ENCODE measurements at regions not wholly inside any gene's neighbourhood (a gene's known extent, or its start where the extent isn't known, plus 50 kb on each side); places are given as distances from the start of the nearest gene placed in this dataset.

DNA sequence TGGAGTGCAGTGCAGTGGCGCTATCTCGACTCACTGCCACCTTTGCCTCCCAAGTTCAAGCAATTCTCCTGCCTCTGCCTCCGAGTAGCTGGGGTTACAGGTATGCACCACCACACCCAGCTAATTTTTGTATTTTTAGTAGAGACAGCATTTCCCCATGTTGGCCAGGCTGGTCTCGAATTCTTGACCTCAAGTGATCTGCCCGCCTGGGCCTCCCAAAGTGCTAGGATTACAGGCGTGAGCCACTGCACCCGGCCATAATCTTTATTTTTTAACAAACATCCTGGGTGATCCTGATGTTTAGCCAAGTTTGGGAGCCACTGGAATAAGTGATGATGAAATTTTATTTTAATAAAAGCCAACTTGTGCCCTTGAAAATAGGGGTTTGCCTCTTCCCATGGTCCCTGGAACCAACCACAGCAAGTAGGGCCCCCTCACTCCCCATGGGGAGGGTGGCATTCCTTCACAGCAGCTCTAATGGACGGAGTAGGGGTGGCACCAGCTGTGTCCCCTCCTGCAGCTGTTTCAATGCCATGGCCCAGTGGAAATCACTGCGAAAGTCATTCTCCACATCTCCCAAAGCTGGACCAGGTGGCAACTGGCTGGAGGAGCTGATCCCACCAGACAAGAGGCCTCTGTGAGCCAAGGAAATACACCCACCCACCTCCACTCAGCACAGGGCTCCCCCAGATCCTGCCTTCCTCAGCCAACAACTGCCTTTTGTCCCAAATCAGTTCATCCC lies 194.8 kb downstream of the ZFP36L2 start:
- DNase-seq = no peak

DNA sequence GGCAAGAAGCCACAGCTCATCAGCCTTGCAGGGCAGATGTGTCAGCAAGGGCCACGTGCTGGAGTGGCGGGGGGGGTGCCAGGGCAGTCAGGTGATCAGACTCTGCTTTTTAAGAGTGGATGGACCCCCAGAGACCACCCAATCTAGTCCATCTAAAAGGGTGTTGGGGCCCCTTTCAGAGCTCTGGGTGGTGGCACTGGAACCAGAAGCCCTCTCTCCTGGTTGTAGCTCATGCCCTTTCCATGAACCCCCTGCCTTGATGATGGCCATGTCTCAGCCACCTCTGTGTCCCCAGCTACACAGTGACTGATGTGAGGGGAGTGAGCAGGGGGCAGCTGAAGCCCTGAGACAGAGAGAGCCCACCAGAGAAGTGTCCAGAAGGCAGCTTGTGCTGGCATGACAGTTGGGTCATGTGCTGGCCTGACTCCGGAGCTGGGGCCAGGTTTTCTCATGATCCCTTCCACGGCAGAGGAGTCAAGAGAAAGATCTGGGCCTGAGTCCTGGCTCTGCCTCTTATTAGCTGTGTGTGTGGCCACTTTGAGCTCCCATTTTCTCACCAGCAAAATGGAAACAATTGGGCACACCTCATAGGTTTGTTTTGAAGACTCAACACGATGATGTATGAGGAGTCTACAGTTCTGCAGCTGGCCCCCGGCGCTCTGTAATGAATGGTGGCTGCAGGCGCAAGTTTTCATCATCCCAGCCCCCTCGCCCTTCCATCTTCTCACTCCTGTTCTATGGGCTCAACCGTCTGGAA lies 195.7 kb downstream of the ZFP36L2 start:
- DNase-seq = no peak

- no peak for DNase-seq
These were observed 197.2 kb downstream of the ZFP36L2 start for GRCh38 chr2:43029186-43029585.

DNA sequence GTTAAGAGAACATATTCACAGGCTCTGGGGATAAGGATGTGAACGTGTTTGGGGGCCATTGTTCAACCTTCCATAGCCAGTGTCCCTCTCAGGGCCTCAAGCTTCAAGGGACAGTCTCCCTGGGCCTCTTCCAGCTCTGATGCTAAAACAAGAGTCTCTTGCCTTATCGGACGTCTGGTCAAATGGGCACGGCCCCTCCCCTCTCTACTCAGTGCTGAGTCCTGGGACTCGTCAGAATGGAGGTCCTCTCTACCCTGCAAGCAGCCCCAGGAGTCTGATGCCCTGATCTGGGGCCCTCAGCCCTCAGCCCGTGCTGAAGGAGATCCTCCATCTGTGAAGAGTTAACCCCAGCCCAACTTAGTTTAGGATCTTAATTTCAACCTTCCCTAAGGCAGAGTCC lies 198.2 kb downstream of the ZFP36L2 start:
- DNase-seq = no peak

- DNase-seq = no peak
These were observed 199.1 kb downstream of the ZFP36L2 start for GRCh38 chr2:43027097-43027873.

DNA sequence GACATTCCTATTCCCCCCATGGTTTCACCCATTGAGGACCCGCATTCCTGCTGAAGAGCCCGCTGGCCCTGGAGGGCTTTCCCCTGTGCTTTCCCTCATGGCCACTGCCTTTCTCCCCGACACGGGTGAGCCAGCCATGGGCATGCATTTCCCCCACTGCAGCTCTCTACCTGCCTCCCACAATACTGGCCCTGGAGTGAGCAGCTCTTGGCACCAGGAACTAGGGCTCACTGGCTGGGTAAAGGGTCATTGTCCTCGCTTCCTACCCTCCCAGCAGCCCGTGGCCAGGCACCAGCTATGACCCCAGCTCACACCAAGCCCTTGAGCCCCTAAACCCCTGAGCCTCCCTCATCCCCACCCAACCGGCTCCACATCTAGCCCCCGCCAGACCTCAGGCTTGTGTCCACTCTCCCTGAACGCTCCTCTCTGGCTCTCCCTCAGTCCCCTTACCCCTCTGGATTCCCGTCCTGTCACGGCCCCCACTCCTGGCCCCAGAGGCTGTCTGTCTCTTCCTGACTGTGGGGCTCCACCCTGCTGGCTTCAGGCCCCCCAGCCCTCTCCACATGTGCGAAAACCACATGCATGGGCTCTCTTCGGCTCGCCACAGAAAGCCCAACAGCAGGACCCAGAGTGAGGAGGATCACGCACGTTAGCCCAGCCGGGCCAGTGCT lies 199.8 kb downstream of the ZFP36L2 start:
- DNase-seq = no peak

DNA sequence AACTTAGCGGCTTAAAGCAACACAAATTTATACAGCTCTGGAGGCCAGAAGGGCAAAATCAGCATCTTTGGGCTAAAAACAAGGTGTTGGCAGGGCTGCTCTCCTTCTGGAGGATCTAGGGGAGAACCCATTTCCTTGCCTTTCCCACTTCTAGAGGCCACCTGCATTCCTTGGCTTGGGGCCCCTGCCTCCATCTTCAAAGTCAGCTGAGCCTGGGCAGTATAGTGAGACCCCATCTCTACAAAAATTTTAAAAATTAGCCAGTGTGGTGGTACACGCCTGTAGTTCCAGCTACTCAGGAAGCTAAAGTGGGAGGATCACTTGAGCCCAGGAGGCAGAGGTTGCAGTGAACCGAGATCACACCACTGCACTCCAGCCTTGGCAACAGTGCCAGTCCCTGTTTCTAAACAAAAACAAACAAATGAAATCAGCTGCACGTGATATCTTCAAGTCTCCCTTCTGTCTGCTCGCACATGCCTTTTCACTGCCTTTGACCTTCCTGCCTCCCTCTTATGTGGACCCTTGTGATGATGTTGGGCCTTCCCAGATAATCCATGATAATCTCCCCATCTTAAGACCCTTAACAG lies 200.6 kb downstream of the ZFP36L2 start:
- DNase-seq = no peak

DNA sequence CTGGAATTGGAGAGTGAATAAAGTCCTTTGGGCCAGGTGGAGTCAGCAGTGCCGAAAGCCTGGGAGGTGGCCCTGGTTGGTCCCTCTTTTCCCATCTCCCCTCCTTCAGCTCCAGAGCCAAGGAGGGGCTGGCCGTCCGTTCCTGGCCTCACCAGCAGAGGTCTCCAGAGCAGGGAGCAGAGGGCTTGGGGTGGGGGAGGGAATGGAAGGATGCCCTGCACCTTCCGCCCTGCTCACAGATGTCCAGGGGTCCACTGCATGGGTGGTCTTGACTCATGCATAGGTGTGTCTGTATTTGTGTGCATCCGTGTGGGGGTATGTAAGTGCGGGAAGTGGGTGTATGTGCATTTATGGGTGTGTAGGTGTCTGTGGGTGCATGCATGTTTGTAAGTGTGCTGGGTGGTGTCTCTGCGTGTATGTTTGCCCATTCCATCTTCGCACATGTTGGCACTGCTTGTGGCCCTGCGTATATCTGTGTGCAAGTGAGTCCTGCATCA lies 201.8 kb downstream of the ZFP36L2 start:
- DNase-seq = no peak

- no peak for DNase-seq
These were observed 202.5 kb downstream of the ZFP36L2 start for GRCh38 chr2:43023791-43024514.

DNA sequence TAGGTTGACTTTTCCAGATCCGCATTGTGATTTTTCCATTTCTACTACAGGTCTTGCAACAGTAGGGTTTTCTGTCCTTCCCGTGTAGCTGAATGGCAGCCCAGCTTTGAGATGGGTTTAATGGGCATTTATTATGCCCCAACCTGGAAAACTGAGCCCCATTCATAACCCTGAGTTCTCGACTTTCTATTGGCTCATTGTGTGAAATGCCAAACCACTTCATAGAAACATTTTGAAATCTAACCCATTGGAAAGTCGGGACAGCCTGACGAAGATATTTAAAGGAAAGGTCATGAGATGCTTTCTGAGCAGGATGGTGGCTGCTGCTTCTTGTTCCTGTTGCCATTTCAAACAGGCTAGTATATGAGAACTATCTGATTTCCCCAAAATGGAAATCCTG lies 203.5 kb downstream of the ZFP36L2 start:
- no peak for DNase-seq

DNA sequence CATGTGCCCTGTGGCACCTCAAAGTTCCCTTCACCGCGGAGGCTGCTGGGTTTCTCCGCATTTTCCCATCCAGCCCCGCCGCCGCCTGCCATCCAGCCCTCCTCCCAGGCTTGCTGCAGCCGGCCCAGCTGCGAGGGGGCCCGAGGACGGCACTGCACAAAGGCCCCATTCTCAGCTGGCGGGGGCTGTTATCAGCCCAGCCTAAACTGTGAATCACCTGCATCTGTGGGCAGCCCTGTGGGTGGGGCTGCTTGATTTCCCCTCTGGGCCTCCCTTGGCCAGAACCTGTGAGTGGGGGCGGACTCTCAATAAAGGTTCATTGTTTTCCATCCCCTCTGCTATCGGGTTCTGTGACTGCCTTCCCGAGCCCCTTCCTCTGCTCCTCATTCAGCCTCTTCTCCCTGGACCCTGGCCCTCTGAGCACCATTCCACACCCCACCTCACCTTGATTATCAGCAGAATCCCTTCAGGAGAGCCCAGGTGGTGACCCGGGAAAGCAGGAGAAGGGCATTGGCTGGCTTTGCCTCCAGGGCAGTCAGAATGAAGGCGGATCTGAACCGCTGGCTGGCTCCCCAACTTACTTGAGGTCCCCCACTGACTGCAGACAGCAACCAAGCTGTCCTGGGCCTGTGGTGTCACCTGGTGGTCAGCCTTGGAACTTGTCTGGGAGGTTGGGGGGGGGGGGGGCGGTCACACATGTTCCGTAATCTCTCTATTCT lies 204.5 kb downstream of the ZFP36L2 start:
- DNase-seq = no peak

- DNase-seq = no peak
These were observed 205.3 kb downstream of the ZFP36L2 start for GRCh38 chr2:43020990-43021669.

DNA sequence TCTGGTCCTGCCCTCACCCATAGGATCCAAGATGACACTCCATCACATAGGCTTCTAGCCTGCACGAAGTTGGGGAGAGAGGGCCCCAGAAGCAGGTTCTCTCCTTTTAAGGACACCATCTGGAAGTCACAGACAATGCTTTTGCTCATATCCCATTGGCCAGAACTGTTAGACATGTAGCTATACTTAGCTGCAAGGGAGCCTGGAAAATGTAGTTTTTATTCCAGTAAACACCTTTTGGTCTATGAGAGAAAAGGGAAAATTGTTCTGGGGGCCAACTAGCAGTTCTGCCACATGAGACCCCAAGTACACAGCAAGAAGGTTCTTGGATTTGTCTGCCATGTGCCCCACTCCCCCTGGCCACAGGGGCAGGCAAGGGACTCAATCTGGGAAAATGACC lies 206.1 kb downstream of the ZFP36L2 start:
- DNase-seq = no peak

- DNase-seq = no peak
These were observed 206.7 kb downstream of the ZFP36L2 start for GRCh38 chr2:43019536-43020183.

GRCh38 chr2:43019025-43019367 lies 207.4 kb downstream of the ZFP36L2 start:
- DNase-seq = no peak

GRCh38 chr2:43018179-43019024 lies 208.0 kb downstream of the ZFP36L2 start:
- no peak for DNase-seq

- no peak for DNase-seq
These were observed 212.5 kb downstream of the ZFP36L2 start for GRCh38 chr2:43013821-43014345.

GRCh38 chr2:43012966-43013365 lies 213.4 kb downstream of the ZFP36L2 start:
- no peak for DNase-seq

- DNase-seq = no peak
These were observed 215.3 kb downstream of the ZFP36L2 start for GRCh38 chr2:43011158-43011491.

Data from activated gamma-delta T cell (primary cell).